ENCODE measurements at regions not wholly inside any gene's neighbourhood (a gene's known extent, or its start where the extent isn't known, plus 50 kb on each side); places are given as distances from the start of the nearest gene placed in this dataset.
"Not testable (repeated sequence)": the region's sequence is repeated elsewhere in the genome, so short reads cannot be mapped to it uniquely, and the experiment has no call there.

DNA sequence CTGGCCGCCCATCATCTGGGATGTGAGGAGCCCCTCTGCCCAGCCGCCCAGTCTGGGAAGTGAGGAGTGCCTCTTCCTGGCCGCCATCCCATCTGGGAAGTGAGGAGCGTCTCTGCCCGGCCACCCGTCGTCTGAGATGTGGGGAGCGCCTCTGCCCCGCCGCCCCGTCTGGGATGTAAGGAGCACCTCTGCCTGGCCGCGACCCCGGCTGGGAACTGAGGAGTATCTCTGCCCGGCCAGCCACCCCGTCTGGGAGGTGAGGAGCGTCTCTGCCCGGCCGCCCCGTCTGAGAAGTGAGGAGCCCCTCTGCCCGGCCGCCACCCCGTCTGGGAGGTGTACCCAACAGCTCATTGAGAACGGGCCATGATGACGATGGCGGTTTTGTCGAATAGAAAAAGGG, 211.4 kb downstream of the ANAPC1 start:
- DNase-seq = not testable (repeated sequence)

DNA sequence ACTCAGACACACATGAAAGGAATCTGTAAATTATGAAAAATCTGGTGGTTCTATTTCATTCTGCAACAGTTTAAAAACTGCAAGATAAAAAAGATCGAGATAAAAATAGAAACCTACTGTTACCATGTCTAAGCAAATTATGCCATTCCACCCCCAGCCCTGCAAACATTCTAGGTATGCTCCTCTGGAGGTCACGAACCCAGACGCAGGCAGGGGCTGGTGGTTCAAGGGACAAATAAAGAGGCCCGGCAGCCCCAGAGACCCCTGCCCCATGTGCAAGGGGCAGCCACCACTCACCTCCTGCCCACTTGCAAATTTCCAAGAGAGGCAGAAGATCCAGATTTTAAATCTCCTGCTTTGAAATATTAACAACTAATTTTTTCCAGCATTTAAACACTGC, 210.5 kb downstream of the ANAPC1 start:
- no peak for DNase-seq

DNA sequence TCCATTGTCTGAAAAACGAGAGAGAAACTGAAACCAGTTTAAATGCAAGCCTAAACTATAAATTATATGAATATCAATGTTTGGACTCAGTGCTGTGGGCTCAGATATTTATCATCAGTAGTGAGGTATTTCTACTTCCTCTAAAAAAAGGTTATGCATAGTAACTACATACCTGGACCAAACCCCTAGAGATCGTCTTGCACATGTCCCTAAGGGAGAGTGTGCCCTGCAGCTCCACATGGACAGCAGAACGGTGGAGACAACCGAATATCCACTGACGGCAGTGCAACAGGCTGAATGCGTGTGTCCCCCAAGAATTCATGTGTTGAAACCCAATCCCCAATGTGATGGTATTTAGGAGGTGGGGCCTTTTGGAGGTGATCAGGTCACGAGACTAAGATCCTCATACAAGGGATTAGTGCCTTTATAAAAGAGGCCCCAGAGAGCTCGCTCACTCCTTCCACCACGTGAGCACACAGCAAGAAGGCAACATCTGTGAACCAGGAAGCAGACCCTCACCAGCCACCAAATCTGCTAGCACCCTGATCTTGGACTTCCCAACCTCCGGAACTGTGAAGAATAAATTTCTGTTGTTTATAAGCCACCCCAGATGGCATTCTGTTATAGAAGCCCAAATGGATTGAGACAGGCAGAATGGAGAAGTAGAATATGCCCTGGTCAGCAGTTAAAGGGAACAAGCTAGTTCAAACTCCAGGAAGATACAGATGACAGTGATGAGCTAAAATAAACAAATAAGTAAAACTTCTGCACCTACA, 208.4 kb downstream of the ANAPC1 start:
- DNase-seq = no peak

GRCh38 chr2:111676291-111676822, 207.6 kb downstream of the ANAPC1 start:
- no peak for DNase-seq

DNA sequence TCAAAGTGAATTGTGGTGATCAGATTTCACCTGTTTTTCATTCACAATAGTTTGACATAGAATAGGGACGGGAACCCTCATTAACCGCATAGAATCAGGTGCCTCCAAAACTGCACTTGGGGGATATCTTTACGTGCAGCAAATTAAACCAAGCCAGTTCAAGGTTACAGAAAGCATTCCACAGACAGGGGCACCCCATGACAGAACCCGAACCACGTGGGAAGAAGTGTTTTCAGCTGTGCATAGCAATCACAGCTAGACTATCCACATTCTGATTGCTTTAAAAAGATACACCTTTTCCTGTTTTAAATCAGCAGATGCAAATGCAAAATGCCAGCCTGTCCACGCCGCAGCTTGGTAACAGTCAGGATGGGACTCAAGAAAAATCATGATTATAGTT, 205.8 kb downstream of the ANAPC1 start:
- no peak for DNase-seq

DNA sequence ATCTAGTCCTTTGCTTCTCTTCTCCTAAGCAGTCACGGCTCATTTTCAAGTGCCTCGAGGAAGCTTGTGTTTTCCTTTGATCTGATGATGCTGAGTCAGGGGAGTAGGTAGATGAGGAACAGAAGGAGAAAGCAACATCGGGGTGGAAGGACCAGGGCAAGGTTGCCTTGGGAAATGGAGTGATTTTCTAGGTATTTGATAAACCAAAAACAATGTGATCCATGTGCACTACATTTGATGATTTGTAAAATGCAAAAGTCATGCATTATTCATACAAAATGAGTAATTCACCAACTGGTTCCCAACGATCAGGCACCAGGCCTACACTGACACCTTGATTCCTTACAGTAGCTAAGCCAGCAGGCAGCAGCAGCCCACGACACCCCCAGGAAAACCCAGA, 205.3 kb downstream of the ANAPC1 start:
- no peak for DNase-seq

DNA sequence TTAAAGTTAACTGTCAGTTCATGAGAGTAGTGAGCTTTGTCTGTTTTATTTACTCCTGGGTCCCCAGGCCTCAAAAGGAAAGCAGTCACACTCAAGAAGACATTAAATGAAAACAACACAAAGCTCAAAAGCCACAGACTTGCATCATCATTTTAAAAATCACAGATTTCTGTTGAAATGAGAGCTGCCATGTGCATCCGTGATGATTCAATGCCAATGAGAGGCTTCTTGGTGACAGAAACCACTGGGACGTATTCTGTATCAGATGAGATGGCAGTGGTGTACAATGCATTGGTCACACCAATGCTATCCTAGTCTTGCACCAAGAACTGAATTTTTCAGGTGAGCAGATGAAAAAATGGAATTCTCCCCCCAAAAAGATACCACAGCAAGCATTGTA, 204.8 kb downstream of the ANAPC1 start:
- peak in 1 of 5 donors; percentile 67 for DNase-seq

- no peak for DNase-seq
These were observed 199.4 kb downstream of the ANAPC1 start for GRCh38 chr2:111684611-111685010.

DNA sequence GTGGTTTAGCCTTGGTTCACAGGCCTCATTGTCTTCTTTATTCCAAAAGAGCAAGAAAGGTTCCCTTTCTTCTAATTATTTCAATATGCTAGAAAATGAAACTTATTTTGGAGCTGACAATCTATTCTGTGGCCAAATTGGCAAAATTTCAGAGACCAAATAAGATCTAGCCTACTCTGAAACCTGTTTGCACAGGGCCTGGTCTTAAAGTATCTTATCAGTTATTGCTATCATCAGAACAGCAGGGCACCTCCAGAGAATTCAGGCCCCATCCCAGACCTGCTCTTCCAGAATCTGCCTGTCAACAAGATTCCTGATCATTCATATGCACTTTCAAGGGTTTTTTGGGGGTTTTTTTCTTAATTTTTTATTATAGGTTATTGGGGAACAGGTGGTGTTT, 198.7 kb downstream of the ANAPC1 start:
- DNase-seq = no peak

DNA sequence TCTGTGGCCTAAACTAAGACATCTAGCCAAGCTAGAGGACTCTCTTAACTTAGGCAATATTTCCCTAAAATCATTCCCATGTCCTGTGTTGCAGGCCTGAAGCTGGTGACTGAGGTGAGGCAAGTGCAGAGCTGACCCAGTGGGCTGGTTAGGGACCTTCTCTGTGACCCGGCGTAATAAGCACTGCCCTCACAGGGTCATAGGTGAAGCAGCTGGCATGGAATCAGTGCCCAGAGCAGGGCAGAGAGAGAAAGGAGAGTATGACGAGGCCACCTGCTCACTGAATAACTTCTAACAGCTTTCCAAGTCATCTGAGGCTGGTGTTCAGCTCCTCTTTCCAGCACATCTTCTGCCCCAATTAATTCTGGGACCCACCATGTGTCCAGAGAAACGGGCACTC, 197.0 kb downstream of the ANAPC1 start:
- DNase-seq = no peak

- no peak for DNase-seq
These were observed 196.1 kb downstream of the ANAPC1 start for GRCh38 chr2:111687911-111688310.

- no peak for DNase-seq
These were observed 195.5 kb downstream of the ANAPC1 start for GRCh38 chr2:111688482-111688881.

DNA sequence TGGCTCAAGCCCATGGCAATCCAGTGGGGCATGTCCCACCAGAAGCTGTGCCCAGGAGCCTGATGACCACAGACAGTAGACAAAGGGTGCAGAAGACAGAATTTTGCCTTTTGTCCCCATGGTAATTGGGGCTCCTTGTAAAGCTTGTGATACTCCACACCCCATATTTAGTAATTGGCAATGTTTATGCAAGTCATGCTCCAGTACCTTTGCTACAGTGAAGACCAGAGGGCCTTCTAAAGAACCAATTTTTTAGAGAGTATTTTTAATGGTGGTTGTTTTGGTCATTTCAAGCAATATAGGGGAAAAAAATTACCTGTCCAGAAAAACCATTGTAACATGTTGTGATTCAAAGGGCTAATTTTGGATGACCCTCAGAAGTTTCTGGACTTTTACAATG, 194.8 kb downstream of the ANAPC1 start:
- DNase-seq = no peak

DNA sequence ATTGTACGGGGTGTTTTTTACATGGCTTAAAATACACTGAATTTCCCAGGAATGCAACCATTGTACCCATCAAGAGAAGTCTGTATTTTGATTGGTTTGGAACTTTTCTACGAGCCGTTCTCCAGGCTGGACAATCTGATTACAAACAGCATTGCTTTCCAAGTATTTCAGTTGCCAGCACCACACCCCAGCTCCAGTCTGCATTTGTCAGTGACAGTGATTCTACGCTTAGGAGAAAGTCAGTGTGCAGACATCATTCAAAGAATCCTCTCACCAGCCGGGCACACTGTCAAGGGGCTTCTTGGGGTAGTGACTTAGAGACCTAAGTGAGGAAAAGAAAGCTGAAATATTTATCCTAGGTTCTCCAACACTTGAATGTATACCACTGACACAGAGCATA, 194.1 kb downstream of the ANAPC1 start:
- DNase-seq = no peak

DNA sequence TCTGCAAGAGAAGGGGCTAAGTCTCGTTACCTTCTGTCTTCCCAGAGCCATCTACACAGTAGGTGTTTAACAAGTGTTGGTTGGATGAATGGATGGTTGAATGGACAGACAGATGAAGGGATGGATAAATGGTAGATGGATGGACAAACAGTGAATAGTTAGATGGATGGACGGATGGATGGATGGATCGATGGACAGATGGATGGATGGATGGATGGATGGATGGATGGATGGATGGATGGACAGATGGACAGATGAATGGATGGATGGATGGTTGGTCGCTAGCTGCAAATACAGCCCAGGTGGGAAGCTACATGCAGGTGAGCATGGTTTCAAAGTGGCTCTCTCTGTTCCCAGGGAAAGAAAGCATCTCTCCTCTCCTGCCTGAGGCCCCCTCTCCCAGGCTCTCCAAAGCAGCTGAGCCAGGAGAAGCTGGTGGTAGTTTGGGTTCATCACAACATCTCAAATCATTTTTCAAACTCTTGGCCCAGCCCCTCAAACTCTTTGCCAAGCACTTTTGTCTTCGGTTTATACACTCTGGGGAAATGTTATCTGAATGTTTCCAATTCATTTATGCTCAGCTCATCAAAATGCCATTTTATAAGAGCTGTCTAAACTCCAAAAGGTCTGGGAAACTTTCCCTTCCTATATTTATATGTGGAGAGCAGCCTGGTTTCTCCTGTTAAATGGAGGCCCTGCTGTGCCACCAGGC, 192.7 kb downstream of the ANAPC1 start:
- DNase-seq = no peak

- DNase-seq = no peak
These were observed 191.7 kb downstream of the ANAPC1 start for GRCh38 chr2:111692311-111692710.

DNA sequence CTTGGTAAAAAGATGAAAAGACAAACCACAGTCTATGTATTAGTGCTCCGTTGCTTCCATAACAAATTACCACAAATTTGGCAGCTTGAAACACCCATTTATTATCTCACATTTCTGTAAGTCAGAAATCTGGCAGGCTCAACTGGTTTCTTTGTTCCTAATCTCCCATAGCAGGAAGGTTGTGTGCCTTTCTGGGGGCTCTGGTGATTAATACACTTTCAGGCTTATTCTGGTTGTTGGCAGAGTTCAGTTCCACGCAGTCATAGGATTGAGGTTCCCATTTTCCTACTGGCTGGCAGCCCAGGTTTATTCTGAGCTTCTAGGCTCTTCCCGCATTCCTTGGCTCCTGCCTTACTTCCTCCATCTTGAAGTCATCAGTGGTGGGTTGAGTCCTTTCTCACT, 189.3 kb downstream of the ANAPC1 start:
- no peak for DNase-seq

- DNase-seq = no peak
These were observed 188.5 kb downstream of the ANAPC1 start for GRCh38 chr2:111695441-111696007.

DNA sequence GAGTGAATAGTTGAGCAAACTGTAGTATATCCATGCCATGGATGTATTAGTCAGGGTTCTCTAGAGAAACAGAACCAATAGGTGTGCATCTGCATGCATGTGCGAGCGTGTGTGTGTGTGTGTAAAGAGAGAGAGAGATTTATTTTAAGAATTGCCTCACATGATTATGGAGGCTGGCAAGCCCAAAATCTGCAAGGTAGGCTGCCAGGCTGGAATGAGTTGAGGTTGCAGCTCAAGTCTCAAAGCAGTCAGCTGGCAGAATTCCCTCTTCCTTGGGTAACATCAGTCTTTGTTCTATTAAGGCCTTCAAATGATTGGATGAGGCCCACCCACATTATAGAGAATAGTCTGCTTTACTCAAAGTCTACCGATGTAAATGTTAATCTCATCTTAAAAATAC, 187.8 kb downstream of the ANAPC1 start:
- DNase-seq = no peak

DNA sequence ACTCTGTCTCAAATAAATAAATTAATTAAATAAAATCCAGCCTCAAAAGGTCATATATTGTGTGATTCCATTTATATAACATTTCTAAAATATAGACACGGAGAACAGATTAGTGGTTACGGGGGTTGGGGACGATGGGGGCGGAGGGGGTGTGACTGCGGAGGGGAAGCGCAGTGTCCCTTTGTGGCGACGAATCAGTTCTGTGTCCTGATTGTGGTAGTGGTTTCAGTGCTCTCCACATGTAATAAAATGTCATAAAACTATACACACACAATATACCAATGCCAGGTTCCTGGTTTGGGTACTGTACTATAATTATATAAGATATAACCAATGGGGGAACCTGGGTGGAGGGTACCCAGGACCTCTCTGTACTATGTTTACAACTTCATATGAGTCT, 186.4 kb downstream of the ANAPC1 start:
- DNase-seq = no peak

DNA sequence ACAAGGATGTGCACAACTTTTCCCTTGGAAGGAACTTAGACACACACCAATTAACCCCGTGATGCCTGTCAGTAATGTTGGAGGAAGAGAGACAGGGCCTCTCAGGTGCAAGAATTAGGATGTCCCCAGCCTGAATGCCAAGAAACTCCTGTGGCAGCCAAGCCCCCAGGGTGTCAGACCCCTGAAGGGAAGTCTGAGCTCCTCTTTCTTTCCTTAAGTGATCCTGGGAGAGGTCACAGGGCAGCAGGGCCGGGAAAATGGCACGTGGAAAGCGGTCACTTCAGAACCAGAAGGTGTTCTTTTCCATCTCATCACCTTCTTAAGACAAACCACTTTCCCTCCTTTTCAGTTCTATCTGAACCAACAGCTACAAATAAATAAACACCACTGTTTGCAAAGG, 185.9 kb downstream of the ANAPC1 start:
- DNase-seq = no peak

- DNase-seq = peak in 2 of 5 donors; percentile 10 to 91
These were observed 185.0 kb downstream of the ANAPC1 start for GRCh38 chr2:111698743-111699554.

DNA sequence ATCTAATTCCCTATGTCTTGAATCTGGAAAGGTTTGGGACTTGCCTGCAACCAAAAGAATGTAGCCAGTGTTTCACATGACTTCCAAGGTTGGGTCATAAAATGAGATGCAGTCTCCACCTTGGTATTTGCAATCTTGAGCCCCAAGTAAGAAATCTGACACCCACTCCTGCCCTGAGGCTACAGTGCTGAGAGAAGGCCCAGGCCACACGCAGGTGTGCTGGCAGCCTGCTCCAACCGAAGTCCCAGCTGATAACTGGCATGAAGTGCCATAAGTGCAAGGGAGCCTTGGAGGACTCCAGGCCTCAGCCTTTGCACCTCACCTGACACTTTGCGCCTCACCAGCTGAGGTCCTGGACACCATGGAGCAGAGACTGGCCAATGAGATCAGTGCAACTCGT, 182.7 kb downstream of the ANAPC1 start:
- no peak for DNase-seq

Data from T-helper 1 cell (primary cell).